VCaP (cell line): ENCODE measurements at regions not wholly inside any gene's neighbourhood (a gene's known extent, or its start where the extent isn't known, plus 50 kb on each side); places are given as distances from the start of the nearest gene placed in this dataset.

Experiments used
- H3K27ac ChIP-seq: fragments of 450-650 bp; 2 replicates; pipeline ENCODE4 v1.5.1; 2017
- CTCF ChIP-seq: fragments of 450-650 bp; conservative IDR thresholded peaks from 2 replicates; pipeline ENCODE4 v1.5.1; 2017; ENCODE audit warnings: mild to moderate bottlenecking, moderate library complexity

GRCh38 chr18:78812067-78812466 lies 167.6 kb upstream of the SALL3 start:
- no peak for TF ChIP-seq CTCF
- H3K27ac ChIP-seq: no peak overlapping the region

- TF ChIP-seq CTCF: no peak
- no peak overlapping the region for H3K27ac ChIP-seq
Observed at GRCh38 chr18:78813156-78813555, 166.5 kb upstream of the SALL3 start.

GRCh38 chr18:78813936-78814710 lies 165.5 kb upstream of the SALL3 start:
- TF ChIP-seq CTCF: no peak
- peak overlapping the region; percentile 75 for H3K27ac ChIP-seq

GRCh38 chr18:78814766-78815165 lies 164.9 kb upstream of the SALL3 start:
- no peak for TF ChIP-seq CTCF
- H3K27ac ChIP-seq: peak overlapping the region; percentile 75

- TF ChIP-seq CTCF: no peak
- no peak overlapping the region for H3K27ac ChIP-seq
Observed at GRCh38 chr18:78816114-78816513, 163.5 kb upstream of the SALL3 start.

- TF ChIP-seq CTCF: no peak
- H3K27ac ChIP-seq: no peak overlapping the region
Observed at GRCh38 chr18:78816916-78817315, 162.7 kb upstream of the SALL3 start.

- no peak overlapping the region for H3K27ac ChIP-seq
- no peak for TF ChIP-seq CTCF
Observed at GRCh38 chr18:78818495-78818894, 161.1 kb upstream of the SALL3 start.
